DND-41 (cell line): ENCODE measurements at regions not wholly inside any gene's neighbourhood (a gene's known extent, or its start where the extent isn't known, plus 50 kb on each side); places are given as distances from the start of the nearest gene placed in this dataset.

ENCODE experiments used
- CTCF ChIP-seq: IDR thresholded peaks from 2 replicates; pipeline ENCODE4 v1.5.1; 2012; ENCODE audit warnings: borderline replicate concordance, low read length, moderate library complexity, mild to moderate bottlenecking; ENCODE audit not compliant: poor library complexity, severe bottlenecking; ENCODE audit errors: extremely low read depth
- EZH2 ChIP-seq: IDR thresholded peaks from 3 replicates; pipeline ENCODE4 v1.6.1; 2012; ENCODE audit warnings: borderline replicate concordance, low read depth, mild to moderate bottlenecking, moderate library complexity, low read length, inconsistent platforms; ENCODE audit not compliant: severe bottlenecking

DNA sequence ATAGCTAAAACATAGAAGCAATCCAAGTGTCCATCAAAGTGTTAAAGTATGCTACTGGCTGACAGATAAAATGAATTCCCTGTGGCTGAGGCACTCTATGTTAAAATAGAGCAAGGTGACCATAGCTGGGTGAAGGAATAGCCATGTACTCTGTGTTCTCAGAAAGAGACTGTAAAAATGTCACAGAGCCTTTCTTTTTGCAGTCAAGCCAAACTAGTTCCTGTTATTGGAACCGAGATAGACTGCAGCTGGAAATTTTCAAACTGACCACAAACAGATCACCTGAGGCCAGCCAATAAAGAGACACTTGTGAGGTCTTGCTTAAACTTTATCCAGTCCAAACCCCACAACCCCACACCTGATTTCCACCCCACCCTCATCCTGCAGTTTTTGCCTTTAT lies 422.8 kb upstream of the NAALADL2 start:
- no peak for TF ChIP-seq CTCF
- no peak for TF ChIP-seq EZH2
